Endodermal cell (in vitro differentiated cells): ENCODE measurements at regions not wholly inside any gene's neighbourhood (a gene's known extent, or its start where the extent isn't known, plus 50 kb on each side); places are given as distances from the start of the nearest gene placed in this dataset.

Experiments used
- DNase-seq: peaks from one replicate; pipeline ENCODE4 v3.0.0-alpha.2; 2017
- H3K27ac ChIP-seq: 2 replicates; pipeline ENCODE4 v1.5.1; 2013; ENCODE audit warnings: mild to moderate bottlenecking, low read depth, low read length, moderate library complexity
- H3K27me3 ChIP-seq: 2 replicates; pipeline ENCODE4 v1.6.1; 2013; ENCODE audit warnings: mild to moderate bottlenecking, low read length, moderate library complexity; ENCODE audit not compliant: insufficient read depth, control insufficient read depth, poor library complexity, severe bottlenecking
- H3K36me3 ChIP-seq: 2 replicates; pipeline ENCODE4 v1.7.0; 2013; ENCODE audit warnings: mild to moderate bottlenecking, low read length, moderate library complexity; ENCODE audit not compliant: control insufficient read depth, insufficient read depth
- H3K4me1 ChIP-seq: one replicate; pipeline ENCODE4 v1.7.0; 2013; ENCODE audit warnings: low read length; ENCODE audit not compliant: control insufficient read depth, insufficient read depth
- H3K4me3 ChIP-seq: 2 replicates; pipeline ENCODE4 v1.5.1; 2013; ENCODE audit warnings: mild to moderate bottlenecking, low read length, moderate library complexity
- H3K9ac ChIP-seq: 2 replicates; pipeline ENCODE4 v1.6.1; 2013; ENCODE audit warnings: mild to moderate bottlenecking, low read length, moderate library complexity; ENCODE audit not compliant: poor library complexity, severe bottlenecking; ENCODE audit errors: extremely low read depth
- H3K9me3 ChIP-seq: 2 replicates; pipeline ENCODE4 v1.6.1; 2013; ENCODE audit warnings: mild to moderate bottlenecking, low read length, moderate library complexity; ENCODE audit not compliant: control insufficient read depth
- H3K27ac Mint-ChIP-seq: 2 replicates; pipeline ENCODE4 v1.8.0; 2020; ENCODE audit warnings: mixed read lengths
- H3K27me3 Mint-ChIP-seq: 2 replicates; pipeline ENCODE4 v1.8.0; 2021; ENCODE audit warnings: mild to moderate bottlenecking, mixed read lengths; ENCODE audit not compliant: insufficient read depth
- H3K36me3 Mint-ChIP-seq: 2 replicates; pipeline ENCODE4 v1.8.0; 2020; ENCODE audit warnings: low read depth, mixed read lengths
- H3K4me1 Mint-ChIP-seq: 2 replicates; pipeline ENCODE4 v1.8.0; 2020; ENCODE audit warnings: mixed read lengths
- H3K4me3 Mint-ChIP-seq: 2 replicates; pipeline ENCODE4 v1.8.0; 2020; ENCODE audit warnings: mild to moderate bottlenecking, moderate library complexity, mixed read lengths
- H3K9me3 Mint-ChIP-seq: 2 replicates; pipeline ENCODE4 v1.8.0; 2020; ENCODE audit warnings: mild to moderate bottlenecking, mixed read lengths
- CTCF ChIP-seq: fragments of 200-600 bp; sonication (generic); conservative IDR thresholded peaks from 2 replicates; pipeline ENCODE4 v1.5.0; 2021; ENCODE audit warnings: antibody characterized with exemption, mild to moderate bottlenecking
- WGBS, 2 experiments: methylation state at CpG; one replicate each; pipeline versions ENCODE4 v1.1.5 to v1.1.7; 2013; ENCODE audit warnings: missing lambda C conversion rate in 2 of 2, mixed read lengths in 1 of 2; ENCODE audit not compliant: insufficient coverage in 1 of 2, insufficient read length in 1 of 2; 5-methylcytosine and 5-hydroxymethylcytosine counted together

GRCh38 chr2:122061831-122062230 is 306.4 kb downstream of the TSN start:
- peaks cover 26% of the 10 kb centered on the region for H3K4me1 Mint-ChIP-seq
- H3K36me3 ChIP-seq, result no peaks in the 10 kb centered on the region
- H3K27ac ChIP-seq, result no peak overlapping the region
- H3K9me3 Mint-ChIP-seq, result no peaks in the 10 kb centered on the region
- H3K4me1 ChIP-seq, result no peaks in the 10 kb centered on the region
- no peak overlapping the region for H3K4me3 ChIP-seq
- H3K9ac ChIP-seq, result no peak overlapping the region
- no peak for TF ChIP-seq CTCF
- H3K27me3 Mint-ChIP-seq, result no peaks in the 10 kb centered on the region
- H3K9me3 ChIP-seq, result no peaks in the 10 kb centered on the region
- DNase-seq, result no peak
- H3K4me3 Mint-ChIP-seq, result no peak overlapping the region
- H3K27ac Mint-ChIP-seq, result no peak overlapping the region
- H3K27me3 ChIP-seq, result no peaks in the 10 kb centered on the region
- WGBS, 2 experiments, result 90 to 92% methylated on average over 2 of the region's 2 CpGs
- no peaks in the 10 kb centered on the region for H3K36me3 Mint-ChIP-seq

GRCh38 chr2:122062506-122062905 is 307.1 kb downstream of the TSN start:
- Mint-ChIP-seq H3K9me3 (no peaks in the 10 kb centered on the region), H3K27me3 (no peaks in the 10 kb centered on the region), H3K27ac (no peak overlapping the region), H3K36me3 (no peaks in the 10 kb centered on the region), H3K4me1 (peaks cover 20% of the 10 kb centered on the region), H3K4me3 (no peak overlapping the region)
- Histone ChIP-seq H3K36me3 (no peaks in the 10 kb centered on the region), H3K9me3 (no peaks in the 10 kb centered on the region), H3K4me3 (no peak overlapping the region), H3K27me3 (no peaks in the 10 kb centered on the region), H3K9ac (no peak overlapping the region), H3K27ac (no peak overlapping the region), H3K4me1 (no peaks in the 10 kb centered on the region)
- no peak for DNase-seq
- no peak for TF ChIP-seq CTCF
- WGBS, 2 experiments, result 60 to 67% methylated on average over 4 of the region's 4 CpGs

- no peak for DNase-seq
- Histone ChIP-seq H3K4me1 (no peaks in the 10 kb centered on the region), H3K27me3 (no peaks in the 10 kb centered on the region), H3K9me3 (no peaks in the 10 kb centered on the region), H3K27ac (no peak overlapping the region), H3K4me3 (no peak overlapping the region), H3K9ac (no peak overlapping the region), H3K36me3 (no peaks in the 10 kb centered on the region)
- no peak for TF ChIP-seq CTCF
- Mint-ChIP-seq H3K27me3 (no peaks in the 10 kb centered on the region), H3K4me1 (peaks cover 20% of the 10 kb centered on the region), H3K9me3 (no peaks in the 10 kb centered on the region), H3K4me3 (no peak overlapping the region), H3K27ac (no peak overlapping the region), H3K36me3 (no peaks in the 10 kb centered on the region)
- 96% methylated on average over 2 of the region's 3 CpGs; no CpG with 5 or more reads in 1 of the 2 experiments for WGBS, 2 experiments
Observed at GRCh38 chr2:122063716-122064115, 308.3 kb downstream of the TSN start.
